ENCODE measurements at regions not wholly inside any gene's neighbourhood (a gene's known extent, or its start where the extent isn't known, plus 50 kb on each side); places are given as distances from the start of the nearest gene placed in this dataset.

DNA sequence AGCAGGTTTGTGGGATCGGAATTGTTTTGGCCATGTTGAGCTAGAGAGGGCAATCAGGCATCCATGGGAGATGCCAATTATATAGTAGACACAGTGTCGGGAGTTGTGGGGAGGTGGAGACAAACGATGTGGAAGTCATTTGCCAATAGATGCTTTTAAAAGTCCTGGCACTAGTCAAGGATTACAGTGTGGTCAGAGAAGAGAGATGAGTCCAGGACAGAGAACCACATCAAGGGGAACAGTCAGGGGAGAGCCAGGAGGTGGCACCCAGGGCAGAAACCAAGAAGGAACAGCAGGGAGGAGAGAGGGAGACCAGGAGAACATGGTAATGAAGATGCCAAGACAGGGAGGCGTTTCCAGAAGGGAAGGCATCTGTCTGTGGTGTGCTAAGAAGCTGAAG lies 81.2 kb downstream of the ARL4C start:
- TF ChIP-seq, protein P1, sequence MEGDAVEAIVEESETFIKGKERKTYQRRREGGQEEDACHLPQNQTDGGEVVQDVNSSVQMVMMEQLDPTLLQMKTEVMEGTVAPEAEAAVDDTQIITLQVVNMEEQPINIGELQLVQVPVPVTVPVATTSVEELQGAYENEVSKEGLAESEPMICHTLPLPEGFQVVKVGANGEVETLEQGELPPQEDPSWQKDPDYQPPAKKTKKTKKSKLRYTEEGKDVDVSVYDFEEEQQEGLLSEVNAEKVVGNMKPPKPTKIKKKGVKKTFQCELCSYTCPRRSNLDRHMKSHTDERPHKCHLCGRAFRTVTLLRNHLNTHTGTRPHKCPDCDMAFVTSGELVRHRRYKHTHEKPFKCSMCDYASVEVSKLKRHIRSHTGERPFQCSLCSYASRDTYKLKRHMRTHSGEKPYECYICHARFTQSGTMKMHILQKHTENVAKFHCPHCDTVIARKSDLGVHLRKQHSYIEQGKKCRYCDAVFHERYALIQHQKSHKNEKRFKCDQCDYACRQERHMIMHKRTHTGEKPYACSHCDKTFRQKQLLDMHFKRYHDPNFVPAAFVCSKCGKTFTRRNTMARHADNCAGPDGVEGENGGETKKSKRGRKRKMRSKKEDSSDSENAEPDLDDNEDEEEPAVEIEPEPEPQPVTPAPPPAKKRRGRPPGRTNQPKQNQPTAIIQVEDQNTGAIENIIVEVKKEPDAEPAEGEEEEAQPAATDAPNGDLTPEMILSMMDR (IDR thresholded peaks at IDR 0.05; ENCODE audit: unreplicated experiment): no peak
- no peak overlapping the region for H3K4me3 Mint-ChIP-seq (ENCODE audit: low read depth)
- no peaks in the 10 kb centered on the region for H3K36me3 Mint-ChIP-seq (ENCODE audit: insufficient read depth)
- H3K9me3 Mint-ChIP-seq (ENCODE audit: low read depth): peaks cover 8% of the 10 kb centered on the region
- DNase-seq (ENCODE audit: low spot score, unreplicated experiment): no peak
- H3K27ac Mint-ChIP-seq: no peak overlapping the region
- H3K4me1 Mint-ChIP-seq (ENCODE audit: low read depth): peaks cover 15% of the 10 kb centered on the region
- H3K27me3 Mint-ChIP-seq: no peaks in the 10 kb centered on the region

DNA sequence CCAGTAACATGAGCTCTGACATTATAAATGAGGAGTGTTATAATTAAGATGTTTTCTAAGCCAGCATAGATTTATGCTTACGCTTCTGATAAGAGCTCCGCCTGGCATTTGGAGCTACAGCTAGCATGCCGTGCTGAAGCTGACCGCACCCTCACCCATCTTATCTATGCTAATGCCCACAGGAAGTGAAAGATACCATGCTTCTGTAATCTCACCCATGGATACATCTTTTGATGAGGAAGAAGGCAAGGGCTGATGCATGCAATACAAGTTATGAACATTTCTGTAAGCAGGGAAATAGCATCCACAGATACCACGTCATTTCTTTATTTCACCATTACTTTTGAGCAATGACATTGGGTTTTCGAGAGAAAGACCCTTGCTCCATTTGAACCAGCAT lies 82.3 kb downstream of the ARL4C start:
- Mint-ChIP-seq H3K27me3 (no peaks in the 10 kb centered on the region), H3K4me3 (ENCODE audit: low read depth) (no peak overlapping the region), H3K27ac (no peak overlapping the region), H3K4me1 (ENCODE audit: low read depth) (peaks cover 18% of the 10 kb centered on the region), H3K36me3 (ENCODE audit: insufficient read depth) (no peaks in the 10 kb centered on the region), H3K9me3 (ENCODE audit: low read depth) (peaks cover 8% of the 10 kb centered on the region)
- no peak for DNase-seq (ENCODE audit: low spot score, unreplicated experiment)
- TF ChIP-seq, protein P1 (IDR thresholded peaks at IDR 0.05; ENCODE audit: unreplicated experiment): no peak

DNA sequence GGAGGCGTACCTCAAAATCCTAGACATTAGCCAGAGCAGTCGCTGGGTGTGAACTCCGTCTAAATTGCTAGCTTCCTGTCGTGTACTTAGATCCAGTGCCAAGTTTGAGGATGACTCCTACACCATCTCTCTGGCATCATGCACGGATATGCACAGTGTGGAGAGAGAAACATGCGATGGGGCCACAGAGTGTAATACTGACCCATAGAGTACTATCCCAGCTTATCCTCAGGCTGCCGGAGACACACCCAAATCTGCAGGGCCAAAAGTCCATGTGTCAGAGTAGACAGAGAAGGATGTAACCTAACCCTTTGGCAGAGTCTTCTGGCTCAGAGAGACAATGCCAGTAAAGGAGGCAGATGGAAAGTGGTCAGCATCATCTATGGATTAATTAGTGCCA lies 84.2 kb downstream of the ARL4C start:
- H3K4me3 Mint-ChIP-seq (ENCODE audit: low read depth): no peak overlapping the region
- TF ChIP-seq, protein P1 (IDR thresholded peaks at IDR 0.05; ENCODE audit: unreplicated experiment): no peak
- H3K9me3 Mint-ChIP-seq (ENCODE audit: low read depth): no peaks in the 10 kb centered on the region
- no peak for DNase-seq (ENCODE audit: low spot score, unreplicated experiment)
- H3K27me3 Mint-ChIP-seq: no peaks in the 10 kb centered on the region
- H3K4me1 Mint-ChIP-seq (ENCODE audit: low read depth): peaks cover 17% of the 10 kb centered on the region
- H3K27ac Mint-ChIP-seq: no peak overlapping the region
- no peaks in the 10 kb centered on the region for H3K36me3 Mint-ChIP-seq (ENCODE audit: insufficient read depth)

DNA sequence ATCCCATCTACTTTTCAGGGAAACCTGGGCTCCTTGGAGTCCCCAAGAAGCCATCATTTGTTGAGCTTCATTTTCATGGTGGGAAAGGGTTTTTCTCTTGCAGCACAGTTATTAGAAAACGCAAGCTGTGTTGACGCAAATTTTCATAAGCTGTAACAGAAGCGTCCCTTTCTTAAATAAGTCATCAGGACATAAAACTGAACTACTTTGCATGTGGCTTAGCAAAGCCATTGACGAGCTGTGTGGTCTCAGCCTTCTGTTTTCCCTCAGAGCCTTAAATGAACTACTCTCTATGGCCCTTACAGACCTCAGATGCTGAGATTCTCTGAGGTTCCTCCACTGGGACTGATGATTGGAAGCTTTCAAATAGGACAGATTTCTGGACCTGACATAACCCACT lies 85.1 kb downstream of the ARL4C start:
- Mint-ChIP-seq H3K36me3 (ENCODE audit: insufficient read depth) (no peaks in the 10 kb centered on the region), H3K4me1 (ENCODE audit: low read depth) (peaks cover 17% of the 10 kb centered on the region), H3K27ac (no peak overlapping the region), H3K9me3 (ENCODE audit: low read depth) (no peaks in the 10 kb centered on the region), H3K27me3 (no peaks in the 10 kb centered on the region), H3K4me3 (ENCODE audit: low read depth) (no peak overlapping the region)
- TF ChIP-seq, protein P1 (IDR thresholded peaks at IDR 0.05; ENCODE audit: unreplicated experiment): no peak
- no peak for DNase-seq (ENCODE audit: low spot score, unreplicated experiment)

DNA sequence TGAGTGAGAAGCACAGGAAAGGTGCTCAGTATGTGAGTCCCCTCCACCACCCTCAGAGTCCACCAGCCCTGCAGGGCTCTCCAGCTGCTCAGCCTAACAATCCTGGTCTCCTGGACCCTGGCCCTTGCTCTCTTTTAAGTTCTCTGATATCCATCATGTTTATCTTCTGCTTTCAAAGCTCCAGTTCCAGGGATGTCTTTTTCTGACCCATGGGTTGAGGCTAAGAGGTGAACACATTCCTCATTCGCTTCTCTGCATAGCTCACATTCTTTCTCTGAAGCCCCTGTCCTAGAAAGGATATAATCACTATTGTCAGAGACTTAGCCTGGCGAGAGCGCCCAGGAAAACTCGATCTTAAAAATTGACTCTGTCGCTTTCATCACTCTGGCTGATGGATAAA lies 86.4 kb downstream of the ARL4C start:
- Mint-ChIP-seq H3K4me3 (ENCODE audit: low read depth) (no peak overlapping the region), H3K4me1 (ENCODE audit: low read depth) (peaks cover 17% of the 10 kb centered on the region), H3K9me3 (ENCODE audit: low read depth) (no peaks in the 10 kb centered on the region), H3K36me3 (ENCODE audit: insufficient read depth) (no peaks in the 10 kb centered on the region), H3K27ac (peak overlapping the region; percentile 90), H3K27me3 (no peaks in the 10 kb centered on the region)
- no peak for DNase-seq (ENCODE audit: low spot score, unreplicated experiment)
- TF ChIP-seq, protein P1 (IDR thresholded peaks at IDR 0.05; ENCODE audit: unreplicated experiment): no peak

Data from progenitor cell of endocrine pancreas (in vitro differentiated cells).